ENCODE measurements at regions not wholly inside any gene's neighbourhood (a gene's known extent, or its start where the extent isn't known, plus 50 kb on each side); places are given as distances from the start of the nearest gene placed in this dataset.

GRCh38 chr4:187544461-187545053 is 451.0 kb upstream of the ZFP42 start:
- no peak for DNase-seq

GRCh38 chr4:187547316-187547715 is 448.3 kb upstream of the ZFP42 start:
- DNase-seq, result no peak

- DNase-seq, result no peak
These were observed 445.2 kb upstream of the ZFP42 start for GRCh38 chr4:187550256-187550950.

- DNase-seq, result no peak
These were observed 442.8 kb upstream of the ZFP42 start for GRCh38 chr4:187552781-187553180.

GRCh38 chr4:187555174-187555573 is 440.4 kb upstream of the ZFP42 start:
- DNase-seq, result no peak

GRCh38 chr4:187558391-187558790 is 437.2 kb upstream of the ZFP42 start:
- no peak for DNase-seq

- DNase-seq, result no peak
These were observed 433.2 kb upstream of the ZFP42 start for GRCh38 chr4:187562345-187562744.

- no peak for DNase-seq
These were observed 430.2 kb upstream of the ZFP42 start for GRCh38 chr4:187565416-187565815.

GRCh38 chr4:187569871-187570270 is 425.7 kb upstream of the ZFP42 start:
- DNase-seq, result no peak

- no peak for DNase-seq
These were observed 419.9 kb upstream of the ZFP42 start for GRCh38 chr4:187575706-187576105.

GRCh38 chr4:187576751-187577150 is 418.8 kb upstream of the ZFP42 start:
- no peak for DNase-seq

- DNase-seq, result no peak
These were observed 417.6 kb upstream of the ZFP42 start for GRCh38 chr4:187577941-187578480.

- DNase-seq, result no peak
These were observed 408.7 kb upstream of the ZFP42 start for GRCh38 chr4:187586892-187587291.

- no peak for DNase-seq
These were observed 397.4 kb upstream of the ZFP42 start for GRCh38 chr4:187598196-187598595.

GRCh38 chr4:187602339-187603092 is 393.1 kb upstream of the ZFP42 start:
- DNase-seq, result no peak

- no peak for DNase-seq
These were observed 392.2 kb upstream of the ZFP42 start for GRCh38 chr4:187603093-187604025.

- DNase-seq, result no peak
These were observed 390.6 kb upstream of the ZFP42 start for GRCh38 chr4:187604984-187605383.

- peak; percentile 1 for DNase-seq
These were observed 389.0 kb upstream of the ZFP42 start for GRCh38 chr4:187606581-187606980.

- no peak for DNase-seq
These were observed 387.6 kb upstream of the ZFP42 start for GRCh38 chr4:187608001-187608421.

- no peak for DNase-seq
These were observed 383.3 kb upstream of the ZFP42 start for GRCh38 chr4:187612301-187612700.

GRCh38 chr4:187613089-187613839 is 382.3 kb upstream of the ZFP42 start:
- no peak for DNase-seq

GRCh38 chr4:187615972-187616371 is 379.6 kb upstream of the ZFP42 start:
- DNase-seq, result no peak
